Right cardiac atrium (tissue), 5 donors: ENCODE measurements at regions not wholly inside any gene's neighbourhood (a gene's known extent, or its start where the extent isn't known, plus 50 kb on each side); places are given as distances from the start of the nearest gene placed in this dataset.
"Not testable (repeated sequence)": the region's sequence is repeated elsewhere in the genome, so short reads cannot be mapped to it uniquely, and the experiment has no call there.

Experiments
- ATAC-seq, 2 donors: fragments of 200-7000 bp; cut with Tn5 transposase; one replicate each; pipeline versions ENCODE4 v1.8.0 to v1.9.1; 2020; ENCODE audit warnings: moderate library complexity in 2 of 2, mild to moderate bottlenecking in 1 of 2
- DNase-seq, 3 donors: peaks; one replicate each; pipeline ENCODE4 v3.0.0-alpha.2; 2020
- H3K27ac ChIP-seq: one replicate; pipeline ENCODE4 v1.5.1; 2013; ENCODE audit warnings: mild to moderate bottlenecking, low read length, control low read depth, moderate library complexity
- H3K27me3 ChIP-seq: one replicate; pipeline ENCODE4 v1.6.1; 2013; ENCODE audit not compliant: control insufficient read depth, insufficient read depth
- H3K4me1 ChIP-seq: one replicate; pipeline ENCODE4 v1.6.1; 2013; ENCODE audit warnings: low read length; ENCODE audit not compliant: control insufficient read depth, insufficient read depth
- H3K4me3 ChIP-seq: one replicate; pipeline ENCODE4 v1.5.1; 2013; ENCODE audit warnings: low read length, control low read depth
- H3K9me3 ChIP-seq: one replicate; pipeline ENCODE4 v1.6.1; 2013; ENCODE audit warnings: low read length; ENCODE audit not compliant: control insufficient read depth
- WGBS: extraction: QIAGEN DNeasy Blood & Tissue Kit; methylation state at CpG from one replicate; pipeline ENCODE4 v1.1.7; 2013; 5-methylcytosine and 5-hydroxymethylcytosine counted together
- intact Hi-C, 4 donors: fragments of 100-400 bp; cut with DNase I; formaldehyde crosslinking; loops; one replicate each; pipeline versions ENCODE4 v1.11.0 to v1.14.0; 2022 to 2023
- donor health status: healthy with polysubstance abuse.
- donor health status: DM: no; HTN: yes; CAD: no.
- donor health status: DM: no; HTN: no; CAD: no.
- donor health status: DM: no; HTN: yes; CAD: no; lungs with severe emphysema.
- donor health status: DM: yes; HTN: yes; CAD: no.

GRCh38 chr12:97047361-97047760 lies 140.3 kb downstream of the NEDD1 start:
- Histone ChIP-seq H3K27me3 (no peaks in the 10 kb centered on the region), H3K9me3 (no peaks in the 10 kb centered on the region), H3K4me3 (no peak overlapping the region), H3K4me1 (no peaks in the 10 kb centered on the region), H3K27ac (no peak overlapping the region)
- DNase-seq: no peak
- no peak for ATAC-seq
- intact Hi-C loops: no loop called here

- intact Hi-C loops: no loop called here
- 32% methylated on average over 4 of the region's 4 CpGs for WGBS
- H3K27ac ChIP-seq: no peak overlapping the region
Measured at GRCh38 chr12:97048421-97049035, 141.5 kb downstream of the NEDD1 start.

GRCh38 chr12:97050509-97050908 lies 143.5 kb downstream of the NEDD1 start:
- WGBS: 89% methylated on average over 5 of the region's 5 CpGs
- Histone ChIP-seq H3K27ac (no peak overlapping the region), H3K4me1 (no peaks in the 10 kb centered on the region), H3K27me3 (no peaks in the 10 kb centered on the region), H3K4me3 (no peak overlapping the region), H3K9me3 (no peaks in the 10 kb centered on the region)
- intact Hi-C loops: no loop called here
- ATAC-seq (no peak), DNase-seq (no peak)

More at GRCh38 chr12:97048421-97049035, 141.5 kb downstream of the NEDD1 start:
- ATAC-seq (peak in 1 of 2 donors; percentile 70), DNase-seq (no peak)
- no peaks in the 10 kb centered on the region for H3K27me3 ChIP-seq
- no peaks in the 10 kb centered on the region for H3K4me1 ChIP-seq
- no peak overlapping the region for H3K4me3 ChIP-seq
- no peaks in the 10 kb centered on the region for H3K9me3 ChIP-seq

- Histone ChIP-seq H3K9me3 (no peaks in the 10 kb centered on the region), H3K27me3 (no peaks in the 10 kb centered on the region), H3K4me3 (no peak overlapping the region), H3K27ac (no peak overlapping the region), H3K4me1 (no peaks in the 10 kb centered on the region)
- intact Hi-C loops: no loop called here
- no peak for ATAC-seq
- no peak for DNase-seq
- WGBS: 92% methylated on average over 2 of the region's 2 CpGs
Measured at GRCh38 chr12:97051341-97051740, 144.3 kb downstream of the NEDD1 start.

- DNase-seq (no peak), ATAC-seq (no peak)
- Histone ChIP-seq H3K27me3 (no peaks in the 10 kb centered on the region), H3K9me3 (no peaks in the 10 kb centered on the region), H3K4me1 (no peaks in the 10 kb centered on the region), H3K27ac (no peak overlapping the region), H3K4me3 (no peak overlapping the region)
- 46% methylated on average over 3 of the region's 3 CpGs for WGBS
- intact Hi-C loops: no loop called here
Measured at GRCh38 chr12:97061171-97061570, 154.1 kb downstream of the NEDD1 start.

GRCh38 chr12:97063292-97063935 lies 156.4 kb downstream of the NEDD1 start:
- intact Hi-C loops: no loop called here
- Histone ChIP-seq H3K4me1 (no peaks in the 10 kb centered on the region), H3K27me3 (no peaks in the 10 kb centered on the region), H3K27ac (no peak overlapping the region), H3K9me3 (no peaks in the 10 kb centered on the region), H3K4me3 (no peak overlapping the region)
- ATAC-seq: no peak
- WGBS: 66% methylated on average over 1 of the region's 1 CpG
- DNase-seq: no peak

GRCh38 chr12:97075161-97075933 lies 168.3 kb downstream of the NEDD1 start:
- intact Hi-C loops: no loop called here
- no peak overlapping the region for H3K4me3 ChIP-seq
- H3K9me3 ChIP-seq: no peaks in the 10 kb centered on the region
- DNase-seq: no peak
- peak in 1 of 2 donors; percentile 32 for ATAC-seq
- no peak overlapping the region for H3K27ac ChIP-seq
- 38% methylated on average over 6 of the region's 6 CpGs for WGBS
- H3K4me1 ChIP-seq: no peaks in the 10 kb centered on the region
- H3K27me3 ChIP-seq: no peaks in the 10 kb centered on the region

- ATAC-seq (no peak), DNase-seq (no peak)
- Histone ChIP-seq H3K27me3 (no peaks in the 10 kb centered on the region), H3K4me3 (no peak overlapping the region), H3K9me3 (no peaks in the 10 kb centered on the region), H3K27ac (no peak overlapping the region), H3K4me1 (no peaks in the 10 kb centered on the region)
- WGBS: 75% methylated on average over 6 of the region's 6 CpGs
- intact Hi-C loops: no loop called here
Measured at GRCh38 chr12:97075934-97076630, 169.0 kb downstream of the NEDD1 start.

- H3K4me3 ChIP-seq, ATAC-seq, H3K4me1 ChIP-seq, DNase-seq, H3K27me3 ChIP-seq, H3K9me3 ChIP-seq, intact Hi-C loops, H3K27ac ChIP-seq: not testable (repeated sequence)
- 80% methylated on average over 9 of the region's 9 CpGs for WGBS
Measured at GRCh38 chr12:97076912-97077311, 169.9 kb downstream of the NEDD1 start.

- ATAC-seq (no peak), DNase-seq (no peak)
- H3K27me3 ChIP-seq: no peaks in the 10 kb centered on the region
- no peaks in the 10 kb centered on the region for H3K9me3 ChIP-seq
- no peak overlapping the region for H3K27ac ChIP-seq
- no peaks in the 10 kb centered on the region for H3K4me1 ChIP-seq
- no peak overlapping the region for H3K4me3 ChIP-seq
- intact Hi-C loops: no loop called here
Measured at GRCh38 chr12:97082029-97082428, 175.0 kb downstream of the NEDD1 start.

GRCh38 chr12:97093187-97093683 lies 186.2 kb downstream of the NEDD1 start:
- Histone ChIP-seq H3K27ac (no peak overlapping the region), H3K4me3 (no peak overlapping the region), H3K27me3 (no peaks in the 10 kb centered on the region), H3K4me1 (no peaks in the 10 kb centered on the region), H3K9me3 (no peaks in the 10 kb centered on the region)
- DNase-seq (no peak), ATAC-seq (no peak)
- WGBS: 51% methylated on average over 6 of the region's 6 CpGs
- intact Hi-C loops: loop anchor here in 1 of 4 donors (10.0 kb wide), 1 partner anchor 692 kb away; no protein-coding TSS in a partner anchor
